Dermis microvascular lymphatic vessel endothelial cell (primary cell): ENCODE measurements at regions not wholly inside any gene's neighbourhood (a gene's known extent, or its start where the extent isn't known, plus 50 kb on each side); places are given as distances from the start of the nearest gene placed in this dataset.

Experiments used
- DNase-seq, 2 donors: peaks; one replicate each; pipeline versions ENCODE4 v3.0.0 to v3.0.0-alpha.2; 2010; ENCODE audit warnings: low read depth in 2 of 2

DNA sequence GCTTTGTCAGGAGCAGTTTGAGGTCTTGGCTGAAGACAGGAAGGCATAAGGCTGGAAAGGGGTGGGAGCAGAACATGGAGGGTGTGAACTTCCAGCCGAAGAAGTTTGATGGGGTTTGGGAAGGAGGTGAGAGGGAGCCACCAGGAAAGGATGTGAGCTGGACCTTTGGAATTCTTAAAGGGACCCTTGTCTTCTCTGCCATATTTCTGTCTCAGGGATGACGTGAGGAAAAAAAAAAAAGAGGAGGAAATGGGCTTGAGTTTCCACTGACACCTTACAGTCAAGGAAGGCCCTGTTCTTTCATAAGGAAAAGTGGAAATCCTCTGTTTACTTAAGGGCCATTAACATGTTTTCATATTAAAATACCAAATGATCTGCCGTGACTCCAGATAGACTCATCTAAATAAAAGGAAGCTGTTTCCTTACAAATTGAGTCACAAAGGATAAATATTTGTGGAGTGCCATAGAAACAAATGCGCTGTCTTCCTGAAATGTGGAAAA lies 132.1 kb downstream of the PALM2AKAP2 start:
- DNase-seq = peak; percentile 76 to 96

DNA sequence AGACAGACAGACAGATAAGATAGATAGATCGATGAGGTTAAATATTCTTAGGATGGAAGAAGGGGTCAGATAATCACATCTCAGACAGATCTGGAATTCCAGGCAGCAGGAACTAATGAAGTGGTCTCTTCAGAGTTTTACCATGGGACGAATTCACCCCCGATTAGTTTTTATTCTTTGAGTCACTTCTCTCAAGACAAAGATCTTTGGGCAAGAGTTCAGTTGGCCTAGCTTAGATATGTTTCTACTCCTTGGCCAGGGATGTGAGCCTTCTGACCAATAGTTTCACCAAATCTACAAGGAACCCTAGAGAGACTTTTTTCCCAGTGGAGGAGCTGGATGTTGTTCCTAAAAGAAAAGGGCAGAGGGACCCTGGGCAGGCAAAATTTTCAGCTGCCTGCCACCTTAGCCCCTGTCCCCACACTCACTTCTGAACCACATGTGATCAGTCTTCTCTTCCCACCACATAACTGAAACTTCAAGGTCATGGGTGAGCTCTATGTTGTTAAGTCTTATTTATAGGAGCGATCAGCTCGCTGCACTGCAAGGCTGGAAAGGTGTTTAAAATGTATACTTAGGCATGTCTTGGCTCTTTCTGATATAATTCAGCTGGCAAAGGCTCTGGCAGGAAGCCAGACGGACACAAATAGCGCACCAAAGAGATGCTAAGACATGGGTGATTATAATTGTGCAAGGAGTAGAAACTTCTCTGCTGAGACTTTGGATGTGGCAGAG lies 132.9 kb downstream of the PALM2AKAP2 start:
- DNase-seq = peak in 1 of 2 donors; percentile 47

GRCh38 chr9:109913461-109913810 lies 133.4 kb downstream of the PALM2AKAP2 start:
- DNase-seq = no peak

DNA sequence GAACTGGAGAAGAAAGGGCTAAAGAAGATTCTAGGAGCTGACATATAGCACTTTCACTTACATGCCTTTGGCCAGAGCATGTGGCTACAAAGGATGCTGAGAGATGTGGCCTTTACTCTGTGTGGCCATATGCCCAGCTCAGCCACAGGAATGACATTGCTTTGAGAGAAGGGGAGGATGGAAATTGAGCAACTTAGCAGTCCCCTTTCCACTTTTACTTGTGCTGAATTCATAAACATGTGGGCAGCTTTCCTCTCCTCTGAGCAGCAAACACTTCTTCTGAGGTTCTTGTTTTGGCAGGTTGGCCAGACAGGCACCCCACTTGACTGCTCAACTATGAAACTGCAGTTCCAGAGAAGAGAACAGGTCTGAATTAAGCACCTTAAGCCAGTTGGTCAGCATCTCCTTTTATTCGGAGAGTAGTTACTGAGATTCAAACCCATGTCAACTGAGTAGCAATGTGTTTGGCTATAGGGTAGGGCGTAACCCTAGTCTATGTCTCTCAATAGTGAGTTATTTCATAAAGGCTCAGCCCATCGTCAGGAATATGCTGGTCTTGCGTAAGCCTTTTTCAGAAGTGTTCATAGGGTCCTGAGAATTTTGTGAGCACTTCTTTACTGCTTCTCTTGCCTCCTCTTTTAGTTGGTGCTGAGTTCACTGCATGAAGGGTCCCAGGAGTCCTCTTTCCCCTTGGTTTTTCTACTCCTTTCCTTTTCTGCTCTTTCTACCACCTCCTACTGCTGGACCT lies 134.5 kb downstream of the PALM2AKAP2 start:
- no peak for DNase-seq

DNA sequence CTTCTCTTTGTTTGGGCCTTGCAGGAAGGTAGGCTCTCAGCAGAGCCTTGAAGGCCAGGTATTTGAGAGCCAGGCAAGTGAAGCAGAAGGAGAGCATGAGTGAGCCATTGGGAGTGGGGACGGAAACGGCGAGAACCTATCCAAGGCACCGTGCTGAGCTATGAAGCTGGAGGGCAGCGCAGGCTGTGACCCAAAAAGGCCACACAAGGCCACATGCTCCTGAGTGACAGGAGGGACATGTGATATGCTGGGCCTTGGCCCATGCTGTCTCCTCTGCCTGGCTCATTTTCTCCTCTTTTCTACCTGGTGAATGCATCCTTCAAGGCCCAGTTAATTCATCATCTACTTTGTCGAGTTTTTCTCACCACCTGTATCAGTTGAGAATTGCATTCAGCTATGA lies 136.3 kb downstream of the PALM2AKAP2 start:
- DNase-seq = no peak

- peak in 1 of 2 donors; percentile 70 for DNase-seq
Observed at GRCh38 chr9:109918339-109919163, 138.6 kb downstream of the PALM2AKAP2 start.

DNA sequence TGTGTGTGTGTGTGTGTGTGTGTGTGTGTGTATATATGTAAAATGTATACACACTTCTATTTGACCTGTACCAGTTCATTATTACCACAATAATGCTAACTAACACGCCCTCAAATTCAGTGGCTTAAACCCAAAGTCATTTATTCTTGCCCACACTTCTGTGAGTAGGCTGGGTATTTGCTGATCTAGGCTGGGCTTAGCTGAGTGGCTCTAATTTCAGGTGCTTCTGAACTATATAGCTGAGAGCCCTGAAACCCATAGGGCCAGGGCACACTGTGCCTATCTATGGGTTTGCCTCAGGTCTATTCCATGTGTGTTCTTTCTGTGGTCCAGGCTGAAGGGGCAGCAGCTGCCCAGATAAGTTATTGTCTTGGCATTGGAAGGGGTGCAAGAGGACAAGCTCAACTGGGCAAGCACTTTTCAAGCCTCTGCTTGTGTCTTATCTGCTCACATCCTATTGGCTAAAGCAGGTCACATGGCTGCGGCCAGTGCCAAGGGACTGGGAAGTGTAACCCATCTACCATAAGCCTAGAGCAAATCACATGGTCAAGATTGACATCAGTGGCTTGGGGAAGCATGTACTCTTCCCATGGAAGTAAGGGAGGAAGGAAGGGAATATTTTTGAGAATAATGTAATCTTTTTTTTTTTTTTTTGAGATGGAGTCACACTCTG lies 139.9 kb downstream of the PALM2AKAP2 start:
- DNase-seq = no peak

- peak in 1 of 2 donors; percentile 18 for DNase-seq
Observed at GRCh38 chr9:109922617-109923470, 142.8 kb downstream of the PALM2AKAP2 start.

GRCh38 chr9:109923471-109923760 lies 143.4 kb downstream of the PALM2AKAP2 start:
- DNase-seq = peak in 1 of 2 donors; percentile 87

DNA sequence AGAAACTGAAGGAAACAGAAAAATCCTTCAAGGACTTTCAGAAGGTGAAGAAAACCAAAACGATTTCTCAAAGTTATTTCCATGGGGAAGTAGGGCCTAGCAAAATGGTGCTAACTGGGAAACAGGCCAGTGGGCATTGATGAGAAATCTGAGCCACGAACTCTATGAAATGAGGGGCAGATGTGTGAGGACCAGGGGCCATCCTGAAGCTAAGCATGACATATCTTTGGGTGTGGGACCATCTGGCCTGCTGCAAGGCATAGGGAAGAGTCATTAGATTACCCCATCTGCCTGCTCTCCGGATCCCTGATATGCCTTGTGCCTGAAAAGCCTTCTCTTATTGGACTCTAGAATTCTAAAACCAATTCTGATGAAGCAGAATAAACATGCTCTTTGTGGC lies 143.8 kb downstream of the PALM2AKAP2 start:
- no peak for DNase-seq

GRCh38 chr9:109925799-109926198 lies 145.8 kb downstream of the PALM2AKAP2 start:
- no peak for DNase-seq

DNA sequence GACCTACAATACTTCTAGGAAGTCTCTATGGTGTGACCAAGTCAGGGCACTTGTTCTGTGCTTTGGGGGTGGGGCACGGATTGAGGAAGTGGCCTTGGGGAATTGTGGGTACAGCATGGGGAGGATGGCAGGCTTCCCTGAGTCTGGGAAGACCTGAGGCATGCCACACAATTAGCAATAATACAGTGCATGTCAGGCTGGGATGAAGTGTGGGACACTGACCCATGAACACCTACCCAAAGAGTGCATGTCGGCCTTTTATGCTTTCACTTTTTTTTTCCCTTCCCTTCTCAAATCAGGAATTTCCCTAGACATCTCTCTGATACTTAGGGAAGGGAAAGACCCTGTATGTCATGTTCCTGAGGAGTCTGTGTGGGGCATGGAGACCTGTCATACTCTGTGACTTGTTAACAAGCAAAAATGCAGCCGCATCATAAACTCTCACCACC lies 146.4 kb downstream of the PALM2AKAP2 start:
- no peak for DNase-seq

- DNase-seq = no peak
Observed at GRCh38 chr9:109931623-109932022, 151.6 kb downstream of the PALM2AKAP2 start.

DNA sequence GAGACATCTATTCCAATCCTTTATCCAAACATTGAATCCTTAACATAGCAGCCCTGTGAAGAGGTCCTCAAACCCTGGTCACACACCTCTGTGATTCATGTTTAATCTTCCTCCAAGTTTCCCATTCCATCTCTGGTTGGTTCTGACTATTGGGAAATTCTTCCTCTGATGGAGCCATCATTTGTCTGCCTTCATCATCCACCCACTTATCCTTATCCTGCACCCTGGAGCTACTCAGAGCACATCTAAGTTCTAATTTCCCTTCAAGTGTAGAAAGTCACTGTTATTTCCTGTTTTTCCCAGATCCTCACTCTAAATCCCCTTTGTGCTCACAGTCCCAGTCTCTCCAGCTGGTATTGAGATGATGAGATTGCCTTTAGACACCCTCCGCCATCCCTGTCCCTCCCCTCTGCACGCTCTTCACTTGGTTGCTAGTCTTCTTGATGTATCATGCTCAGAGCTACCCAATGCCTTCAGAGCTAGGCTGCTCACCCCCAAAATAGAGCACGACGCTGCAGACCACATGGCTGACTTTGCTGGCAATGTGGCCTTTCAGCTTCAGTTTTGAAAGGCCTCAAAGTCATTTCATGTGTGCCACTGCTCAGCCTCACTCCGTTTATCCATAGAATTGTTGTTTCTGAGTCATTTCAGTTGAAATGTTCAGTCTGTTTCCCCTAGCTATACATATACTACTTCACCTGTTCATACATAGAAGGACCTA lies 154.3 kb downstream of the PALM2AKAP2 start:
- no peak for DNase-seq

DNA sequence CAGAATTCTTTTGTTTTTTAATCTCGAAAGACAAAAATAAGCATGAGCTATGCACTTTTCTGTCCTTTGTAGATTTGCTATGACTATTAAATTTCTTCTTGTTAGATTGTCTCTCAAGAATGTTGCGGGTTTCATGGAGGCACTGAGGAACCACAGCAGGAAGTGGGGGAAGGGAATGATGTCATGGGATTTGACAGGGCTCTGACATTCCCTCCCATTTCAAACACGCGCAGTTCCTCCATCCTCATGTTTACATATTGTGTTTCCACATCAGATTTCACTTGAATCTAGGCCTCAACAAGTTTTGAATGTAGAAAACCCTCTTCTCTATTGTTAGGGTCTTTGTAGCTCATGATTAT lies 154.8 kb downstream of the PALM2AKAP2 start:
- no peak for DNase-seq

DNA sequence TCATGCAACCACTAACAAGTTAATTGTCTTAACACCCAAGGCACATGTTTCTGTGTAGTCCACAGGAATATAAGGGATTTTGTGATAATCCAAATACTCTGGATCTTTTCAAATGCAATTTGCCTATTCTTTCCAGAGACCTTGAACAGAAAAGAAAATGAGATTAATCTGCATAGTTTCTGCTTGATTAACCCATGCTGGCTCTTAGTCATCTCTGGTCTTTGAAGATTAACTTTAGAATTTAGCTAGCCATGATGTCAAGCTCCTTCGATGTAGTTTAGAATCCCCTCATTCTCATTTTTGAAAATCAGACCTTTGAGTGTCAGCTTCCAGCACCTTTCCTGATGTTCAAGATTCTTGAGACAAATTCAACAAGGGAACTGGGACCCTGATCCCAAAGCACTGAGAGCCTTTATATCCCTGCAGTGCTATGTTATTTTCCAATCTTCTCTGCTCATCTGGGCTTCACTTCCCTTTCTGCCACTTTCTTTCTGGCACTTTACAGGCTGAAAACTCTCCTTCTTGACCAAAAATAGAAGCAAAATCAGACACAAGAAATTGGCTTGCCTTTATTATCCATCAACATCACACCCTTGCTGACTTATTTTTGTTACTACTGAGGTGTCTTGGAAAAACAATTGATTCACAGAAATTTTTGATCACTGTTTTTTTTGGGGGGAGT lies 155.5 kb downstream of the PALM2AKAP2 start:
- no peak for DNase-seq

DNA sequence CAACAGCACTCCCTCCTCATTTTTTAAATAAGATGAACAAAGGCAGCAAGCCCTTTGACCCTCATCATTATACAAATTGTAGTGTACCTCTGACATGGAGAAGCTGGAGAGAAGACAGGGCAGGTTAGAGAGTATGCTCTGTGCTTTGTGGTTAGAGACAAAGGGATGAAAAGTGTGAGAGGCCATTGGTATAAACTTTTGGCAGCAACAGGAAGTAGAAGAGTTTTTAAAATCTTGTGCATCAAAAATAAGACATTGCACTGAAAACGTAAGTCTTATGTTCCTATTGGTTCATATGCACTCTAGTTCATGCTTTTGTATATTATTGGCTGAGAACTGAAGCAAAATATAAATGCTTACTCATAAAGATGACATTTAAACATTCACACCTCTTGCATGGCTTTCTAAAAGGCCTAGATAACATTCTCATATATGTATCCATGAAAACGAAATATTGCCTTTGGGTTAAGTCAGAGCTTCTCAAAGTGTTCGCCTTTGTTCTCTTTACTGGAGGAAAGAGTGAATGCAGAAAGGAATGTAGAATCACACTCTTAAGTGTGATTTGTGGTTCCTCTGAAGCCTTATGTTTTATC lies 158.0 kb downstream of the PALM2AKAP2 start:
- no peak for DNase-seq

GRCh38 chr9:109939698-109940342 lies 159.8 kb downstream of the PALM2AKAP2 start:
- no peak for DNase-seq

GRCh38 chr9:109940561-109940960 lies 160.6 kb downstream of the PALM2AKAP2 start:
- DNase-seq = no peak
